SK-N-SH treated with all-trans-retinoic acid at 6 μM for 48 hours (cell line): ENCODE measurements at regions not wholly inside any gene's neighbourhood (a gene's known extent, or its start where the extent isn't known, plus 50 kb on each side); places are given as distances from the start of the nearest gene placed in this dataset.

Experiments used
- ATAC-seq: fragments of 200-7000 bp; cut with Tn5 transposase; 3 replicates; pipeline ENCODE4 v1.9.1; 2020; ENCODE audit warnings: mild to moderate bottlenecking, moderate library complexity
- ARNTL ChIP-seq: fragments of 450-650 bp; formaldehyde crosslinking; IDR thresholded peaks from 2 replicates; pipeline ENCODE4 v1.5.0; 2020; ENCODE audit warnings: low read depth, mild to moderate bottlenecking, moderate library complexity, borderline replicate concordance
- BACH2 ChIP-seq: fragments of 250-450 bp; sonication (Bioruptor Pico); IDR thresholded peaks from 2 replicates; pipeline ENCODE4 v1.9.0; 2021; ENCODE audit warnings: mild to moderate bottlenecking, borderline replicate concordance
- CREB5 ChIP-seq: fragments of 250-450 bp; sonication (Bioruptor Pico); IDR thresholded peaks from 2 replicates; pipeline ENCODE4 v1.5.1; 2020; ENCODE audit warnings: low read depth, mild to moderate bottlenecking, moderate library complexity
- CSDC2 ChIP-seq: fragments of 250-450 bp; sonication (Bioruptor Pico); IDR thresholded peaks from 2 replicates; pipeline ENCODE4 v1.5.0; 2020; ENCODE audit warnings: mild to moderate bottlenecking, moderate library complexity
- ESRRG ChIP-seq: fragments of 250-450 bp; sonication (Bioruptor Pico); IDR thresholded peaks from 2 replicates; pipeline ENCODE4 v1.6.1; 2021; ENCODE audit warnings: mild to moderate bottlenecking
- GLIS3 ChIP-seq: fragments of 250-450 bp; sonication (Bioruptor Pico); IDR thresholded peaks from 2 replicates; pipeline ENCODE4 v1.5.0; 2020; ENCODE audit warnings: mild to moderate bottlenecking, moderate library complexity
- ISL1 ChIP-seq: fragments of 250-450 bp; sonication (Bioruptor Pico); IDR thresholded peaks from 2 replicates; pipeline ENCODE4 v2.1.2; 2022; ENCODE audit warnings: mild to moderate bottlenecking, moderate library complexity
- OSR1 ChIP-seq: fragments of 250-450 bp; sonication (Bioruptor Pico); IDR thresholded peaks from 2 replicates; pipeline ENCODE4 v1.8.0; 2022; ENCODE audit warnings: moderate library complexity, mild to moderate bottlenecking, inconsistent platforms
- PATZ1 ChIP-seq: fragments of 250-450 bp; sonication (Bioruptor Pico); IDR thresholded peaks from 2 replicates; pipeline ENCODE4 v1.8.0; 2020; ENCODE audit warnings: mild to moderate bottlenecking, moderate library complexity, borderline replicate concordance
- PPARA ChIP-seq: fragments of 250-450 bp; sonication (Bioruptor Pico); IDR thresholded peaks from 2 replicates; pipeline ENCODE4 v1.5.0; 2020; ENCODE audit warnings: mild to moderate bottlenecking, borderline replicate concordance
- RARB ChIP-seq: fragments of 250-450 bp; sonication (Bioruptor Pico); IDR thresholded peaks from 2 replicates; pipeline ENCODE4 v1.8.0; 2021; ENCODE audit warnings: mild to moderate bottlenecking, moderate library complexity
- TCF4 ChIP-seq: fragments of 250-450 bp; sonication (Bioruptor Pico); IDR thresholded peaks from 2 replicates; pipeline ENCODE4 v1.8.0; 2021; ENCODE audit warnings: mild to moderate bottlenecking, moderate library complexity, borderline replicate concordance
- TOX ChIP-seq: fragments of 250-450 bp; sonication (Bioruptor Pico); IDR thresholded peaks from 2 replicates; pipeline ENCODE4 v1.8.0; 2021; ENCODE audit warnings: mild to moderate bottlenecking, moderate library complexity, borderline replicate concordance
- ZC3H10 ChIP-seq: fragments of 250-450 bp; sonication (Bioruptor Pico); IDR thresholded peaks from 2 replicates; pipeline ENCODE4 v1.5.1; 2021; ENCODE audit warnings: mild to moderate bottlenecking, moderate library complexity
- ZFP3 ChIP-seq: fragments of 250-450 bp; sonication (Bioruptor Pico); IDR thresholded peaks from 2 replicates; pipeline ENCODE4 v1.5.0; 2020; ENCODE audit warnings: mild to moderate bottlenecking, moderate library complexity
- ZFP30 ChIP-seq: fragments of 450-650 bp; formaldehyde crosslinking; IDR thresholded peaks from 2 replicates; pipeline ENCODE4 v1.5.0; 2022; ENCODE audit warnings: mild to moderate bottlenecking, moderate library complexity
- ZNF70 ChIP-seq: fragments of 450-650 bp; formaldehyde crosslinking; IDR thresholded peaks from 2 replicates; pipeline ENCODE4 v1.5.0; 2020; ENCODE audit warnings: mild to moderate bottlenecking, moderate library complexity
- ZNF8 ChIP-seq: fragments of 450-650 bp; formaldehyde crosslinking; IDR thresholded peaks from 2 replicates; pipeline ENCODE4 v1.5.0; 2020; ENCODE audit warnings: mild to moderate bottlenecking, moderate library complexity
- TF ChIP-seq, protein P1 (sequence below): fragments of 250-450 bp; sonication (Bioruptor Pico); IDR thresholded peaks from 2 replicates; pipeline ENCODE4 v1.5.1; 2021; ENCODE audit warnings: mild to moderate bottlenecking, moderate library complexity
- TF ChIP-seq, protein P2 (sequence below): fragments of 250-450 bp; sonication (Bioruptor Pico); IDR thresholded peaks from 2 replicates; pipeline ENCODE4 v1.8.0; 2021; ENCODE audit warnings: low read depth, mild to moderate bottlenecking, moderate library complexity, borderline replicate concordance

GRCh38 chr14:100994756-100995330 is 91.3 kb upstream of the RTL1 start (continued):
- TF ChIP-seq ZFP30 (CRISPR knock-in tag): no peak
- no peak for TF ChIP-seq PPARA (CRISPR knock-in tag)
- no peak for TF ChIP-seq TOX (CRISPR knock-in tag)
- TF ChIP-seq RARB (CRISPR knock-in tag): no peak
- TF ChIP-seq ZC3H10 (CRISPR knock-in tag): no peak
- TF ChIP-seq ESRRG (CRISPR knock-in tag): no peak
- no peak for TF ChIP-seq OSR1 (CRISPR knock-in tag)
- TF ChIP-seq, all 23 proteins: peak for 0

DNA sequence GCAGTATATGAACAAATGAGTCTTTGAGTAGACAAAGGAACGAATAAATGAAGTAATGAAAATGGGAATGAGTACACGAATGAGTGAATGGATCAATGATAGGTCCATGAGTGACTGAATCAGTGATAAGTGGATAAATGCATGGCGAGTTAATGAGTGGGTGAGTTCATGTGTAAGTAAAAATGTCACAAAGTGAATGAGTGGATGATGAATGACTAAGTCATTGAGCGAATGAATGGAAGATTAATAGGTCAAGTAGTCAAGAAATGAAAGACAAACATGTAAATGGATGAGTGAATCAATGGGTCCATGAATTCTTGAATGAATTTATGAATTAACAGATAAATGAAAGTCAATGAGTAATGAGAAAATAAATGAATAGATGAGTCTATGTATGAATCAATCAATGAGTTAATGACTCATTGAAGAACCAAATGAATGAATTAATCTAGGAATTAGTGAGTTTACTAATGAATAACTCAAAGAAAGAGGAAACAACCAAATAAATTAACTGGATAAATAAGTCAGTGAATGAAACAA is 97.3 kb upstream of the RTL1 start:
- TF ChIP-seq, protein P1, sequence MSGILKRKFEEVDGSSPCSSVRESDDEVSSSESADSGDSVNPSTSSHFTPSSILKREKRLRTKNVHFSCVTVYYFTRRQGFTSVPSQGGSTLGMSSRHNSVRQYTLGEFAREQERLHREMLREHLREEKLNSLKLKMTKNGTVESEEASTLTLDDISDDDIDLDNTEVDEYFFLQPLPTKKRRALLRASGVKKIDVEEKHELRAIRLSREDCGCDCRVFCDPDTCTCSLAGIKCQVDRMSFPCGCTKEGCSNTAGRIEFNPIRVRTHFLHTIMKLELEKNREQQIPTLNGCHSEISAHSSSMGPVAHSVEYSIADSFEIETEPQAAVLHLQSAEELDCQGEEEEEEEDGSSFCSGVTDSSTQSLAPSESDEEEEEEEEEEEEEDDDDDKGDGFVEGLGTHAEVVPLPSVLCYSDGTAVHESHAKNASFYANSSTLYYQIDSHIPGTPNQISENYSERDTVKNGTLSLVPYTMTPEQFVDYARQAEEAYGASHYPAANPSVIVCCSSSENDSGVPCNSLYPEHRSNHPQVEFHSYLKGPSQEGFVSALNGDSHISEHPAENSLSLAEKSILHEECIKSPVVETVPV (CRISPR knock-in tag): no peak
- no peak for TF ChIP-seq PPARA (CRISPR knock-in tag)
- TF ChIP-seq ISL1 (CRISPR knock-in tag): no peak
- ATAC-seq: no peak

DNA sequence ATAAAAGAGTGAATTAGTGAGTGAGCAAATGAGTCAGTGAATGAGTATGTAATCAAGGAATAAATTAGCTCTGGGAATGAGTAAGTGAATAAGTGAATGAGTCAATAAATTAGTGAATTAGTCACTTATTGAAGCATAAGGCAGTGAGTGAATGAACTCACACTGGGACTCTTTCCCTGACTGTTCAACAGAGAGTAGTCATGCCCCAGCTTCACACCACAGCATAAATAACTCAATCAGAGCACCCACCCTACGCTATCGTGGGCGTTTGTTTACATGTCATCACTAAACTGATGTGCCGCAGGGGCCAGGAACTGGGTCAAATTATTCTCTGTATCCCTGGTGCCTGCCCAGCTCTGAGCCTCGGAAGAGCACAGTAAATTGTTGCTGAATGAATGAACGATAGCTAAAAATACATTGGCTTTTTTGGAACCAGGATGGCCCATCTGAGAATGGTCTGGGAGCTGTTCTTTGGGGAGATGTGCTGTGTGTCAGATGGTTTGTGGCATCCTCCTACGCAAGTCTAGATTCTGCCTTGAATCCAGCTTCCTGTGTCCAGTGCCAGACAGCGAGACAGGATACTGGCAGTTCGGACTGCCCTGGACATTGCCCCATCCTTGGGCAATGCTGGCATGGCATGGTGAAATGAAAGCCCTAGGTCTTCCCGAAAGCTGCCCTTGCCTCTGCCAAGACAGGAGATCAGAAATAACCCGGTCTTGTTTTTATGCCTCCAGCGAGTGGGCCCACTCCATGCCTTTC is 98.0 kb upstream of the RTL1 start:
- no peak for ATAC-seq
- no peak for TF ChIP-seq CSDC2
- no peak for TF ChIP-seq ISL1 (CRISPR knock-in tag)
- TF ChIP-seq ZNF8 (CRISPR knock-in tag): no peak
- TF ChIP-seq CREB5: no peak
- TF ChIP-seq ZC3H10 (CRISPR knock-in tag): no peak
- TF ChIP-seq ESRRG (CRISPR knock-in tag): no peak
- TF ChIP-seq, protein P1 (CRISPR knock-in tag): no peak
- no peak for TF ChIP-seq ZFP3 (CRISPR knock-in tag)
- TF ChIP-seq, protein P2, sequence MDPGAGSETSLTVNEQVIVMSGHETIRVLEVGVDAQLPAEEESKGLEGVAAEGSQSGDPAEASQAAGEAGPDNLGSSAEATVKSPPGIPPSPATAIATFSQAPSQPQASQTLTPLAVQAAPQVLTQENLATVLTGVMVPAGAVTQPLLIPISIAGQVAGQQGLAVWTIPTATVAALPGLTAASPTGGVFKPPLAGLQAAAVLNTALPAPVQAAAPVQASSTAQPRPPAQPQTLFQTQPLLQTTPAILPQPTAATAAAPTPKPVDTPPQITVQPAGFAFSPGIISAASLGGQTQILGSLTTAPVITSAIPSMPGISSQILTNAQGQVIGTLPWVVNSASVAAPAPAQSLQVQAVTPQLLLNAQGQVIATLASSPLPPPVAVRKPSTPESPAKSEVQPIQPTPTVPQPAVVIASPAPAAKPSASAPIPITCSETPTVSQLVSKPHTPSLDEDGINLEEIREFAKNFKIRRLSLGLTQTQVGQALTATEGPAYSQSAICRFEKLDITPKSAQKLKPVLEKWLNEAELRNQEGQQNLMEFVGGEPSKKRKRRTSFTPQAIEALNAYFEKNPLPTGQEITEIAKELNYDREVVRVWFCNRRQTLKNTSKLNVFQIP (CRISPR knock-in tag): no peak
- TF ChIP-seq PATZ1: no peak

DNA sequence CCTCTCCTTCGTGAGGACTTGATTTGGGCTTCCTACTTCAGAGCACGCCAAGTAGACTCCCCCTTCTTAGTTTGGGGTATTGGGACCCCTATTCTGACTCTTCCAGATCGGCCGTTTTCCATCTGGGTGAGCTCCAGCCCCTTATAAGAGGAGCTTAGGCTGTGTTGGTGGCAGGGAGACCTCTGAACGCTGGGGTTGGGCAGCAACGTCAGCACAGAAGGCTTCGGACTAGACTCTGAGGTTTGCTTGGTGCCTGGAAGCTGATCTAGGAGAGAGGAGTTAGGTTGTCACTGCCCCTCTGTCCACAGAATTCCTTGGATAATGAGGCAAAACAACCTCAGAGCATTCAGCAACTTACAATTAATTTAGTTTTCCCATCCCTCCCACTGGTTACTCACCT is 99.2 kb upstream of the RTL1 start:
- TF ChIP-seq CSDC2 (no peak), ZNF8 (CRISPR knock-in tag) (no peak), RARB (CRISPR knock-in tag) (no peak), TOX (CRISPR knock-in tag) (no peak), ISL1 (CRISPR knock-in tag) (no peak), ZNF70 (CRISPR knock-in tag) (no peak), BACH2 (no peak), GLIS3 (no peak), TCF4 (no peak), ARNTL (CRISPR knock-in tag) (no peak), PATZ1 (no peak), CREB5 (no peak), ESRRG (CRISPR knock-in tag) (no peak)
- TF ChIP-seq, protein P1 (CRISPR knock-in tag): no peak
- no peak for ATAC-seq
